ENCODE measurements at regions not wholly inside any gene's neighbourhood (a gene's known extent, or its start where the extent isn't known, plus 50 kb on each side); places are given as distances from the start of the nearest gene placed in this dataset.

- TF ChIP-seq CTCF (IDR thresholded peaks at IDR 0.05) (no peak), POLR2A (IDR thresholded peaks at IDR 0.05) (no peak)
These were observed 1496.7 kb downstream of the TECRL start for GRCh38 chr4:62912531-62912930.

All from esophagus squamous epithelium (tissue), 4 donors.